IPS DF 19.7 (cell line): ENCODE measurements at regions not wholly inside any gene's neighbourhood (a gene's known extent, or its start where the extent isn't known, plus 50 kb on each side); places are given as distances from the start of the nearest gene placed in this dataset.

Experiments used
- DNase-seq: peaks from one replicate; pipeline ENCODE4 v3.0.0-alpha.2; 2013; ENCODE audit warnings: low read depth, low spot score

GRCh38 chr2:120828829-120829632 lies 93.4 kb downstream of the GLI2 start:
- no peak for DNase-seq

- no peak for DNase-seq
Measured at GRCh38 chr2:120829633-120830025, 94.0 kb downstream of the GLI2 start.

- DNase-seq: no peak
Measured at GRCh38 chr2:120830096-120830830, 94.6 kb downstream of the GLI2 start.

- no peak for DNase-seq
Measured at GRCh38 chr2:120831086-120831485, 95.4 kb downstream of the GLI2 start.

- no peak for DNase-seq
Measured at GRCh38 chr2:120831891-120832290, 96.2 kb downstream of the GLI2 start.

GRCh38 chr2:120832296-120833070 lies 96.8 kb downstream of the GLI2 start:
- DNase-seq: no peak

GRCh38 chr2:120833127-120833675 lies 97.5 kb downstream of the GLI2 start:
- no peak for DNase-seq

- DNase-seq: no peak
Measured at GRCh38 chr2:120834206-120834605, 98.5 kb downstream of the GLI2 start.

GRCh38 chr2:120836281-120836680 lies 100.6 kb downstream of the GLI2 start:
- no peak for DNase-seq

- DNase-seq: no peak
Measured at GRCh38 chr2:120840795-120841487, 105.3 kb downstream of the GLI2 start.

- no peak for DNase-seq
Measured at GRCh38 chr2:120842456-120843439, 107.1 kb downstream of the GLI2 start.

GRCh38 chr2:120844070-120844738 lies 108.5 kb downstream of the GLI2 start:
- no peak for DNase-seq

GRCh38 chr2:120845277-120845676 lies 109.6 kb downstream of the GLI2 start:
- no peak for DNase-seq

GRCh38 chr2:120846406-120847095 lies 110.9 kb downstream of the GLI2 start:
- DNase-seq: no peak

- no peak for DNase-seq
Measured at GRCh38 chr2:120847700-120848321, 112.1 kb downstream of the GLI2 start.

- DNase-seq: no peak
Measured at GRCh38 chr2:120849278-120849677, 113.6 kb downstream of the GLI2 start.

GRCh38 chr2:120850551-120850950 lies 114.9 kb downstream of the GLI2 start:
- DNase-seq: no peak

GRCh38 chr2:120851116-120851773 lies 115.6 kb downstream of the GLI2 start:
- DNase-seq: no peak
